ENCODE measurements at regions not wholly inside any gene's neighbourhood (a gene's known extent, or its start where the extent isn't known, plus 50 kb on each side); places are given as distances from the start of the nearest gene placed in this dataset.

- TF ChIP-seq, protein P1, sequence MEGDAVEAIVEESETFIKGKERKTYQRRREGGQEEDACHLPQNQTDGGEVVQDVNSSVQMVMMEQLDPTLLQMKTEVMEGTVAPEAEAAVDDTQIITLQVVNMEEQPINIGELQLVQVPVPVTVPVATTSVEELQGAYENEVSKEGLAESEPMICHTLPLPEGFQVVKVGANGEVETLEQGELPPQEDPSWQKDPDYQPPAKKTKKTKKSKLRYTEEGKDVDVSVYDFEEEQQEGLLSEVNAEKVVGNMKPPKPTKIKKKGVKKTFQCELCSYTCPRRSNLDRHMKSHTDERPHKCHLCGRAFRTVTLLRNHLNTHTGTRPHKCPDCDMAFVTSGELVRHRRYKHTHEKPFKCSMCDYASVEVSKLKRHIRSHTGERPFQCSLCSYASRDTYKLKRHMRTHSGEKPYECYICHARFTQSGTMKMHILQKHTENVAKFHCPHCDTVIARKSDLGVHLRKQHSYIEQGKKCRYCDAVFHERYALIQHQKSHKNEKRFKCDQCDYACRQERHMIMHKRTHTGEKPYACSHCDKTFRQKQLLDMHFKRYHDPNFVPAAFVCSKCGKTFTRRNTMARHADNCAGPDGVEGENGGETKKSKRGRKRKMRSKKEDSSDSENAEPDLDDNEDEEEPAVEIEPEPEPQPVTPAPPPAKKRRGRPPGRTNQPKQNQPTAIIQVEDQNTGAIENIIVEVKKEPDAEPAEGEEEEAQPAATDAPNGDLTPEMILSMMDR (IDR thresholded peaks at IDR 0.05; ENCODE audit: poor library complexity, severe bottlenecking), result no peak
- no peak for TF ChIP-seq TAF1 (IDR thresholded peaks at IDR 0.05; ENCODE audit: low read depth)
- TF ChIP-seq EP300 (conservative IDR thresholded peaks at IDR 0.05; ENCODE audit: poor library complexity, severe bottlenecking), result no peak
- no peak for TF ChIP-seq POLR2AphosphoS5 (IDR thresholded peaks at IDR 0.05)
- TF ChIP-seq SMC3 (conservative IDR thresholded peaks at IDR 0.05; ENCODE audit: poor library complexity), result no peak
- TF ChIP-seq RAD21 (conservative IDR thresholded peaks at IDR 0.05), result no peak
- no peak for TF ChIP-seq EZH2 (IDR thresholded peaks at IDR 0.05; ENCODE audit: borderline replicate concordance, insufficient read depth, low read length, poor library complexity, severe bottlenecking)
These were observed 111.2 kb downstream of the KLF5 start for GRCh38 chr13:73169971-73170370.

All from neural cell (in vitro differentiated cells).